CD4-positive, alpha-beta T cell treated with Interleukin-21 for 1 hour (primary cell): ENCODE measurements at regions not wholly inside any gene's neighbourhood (a gene's known extent, or its start where the extent isn't known, plus 50 kb on each side); places are given as distances from the start of the nearest gene placed in this dataset.

ENCODE experiments used
- DNase-seq: peaks from one replicate; pipeline ENCODE4 v3.0.0-alpha.2; 2020

- DNase-seq = no peak
Observed at GRCh38 chr5:88483964-88484672, 215.5 kb upstream of the TMEM161B start.

- no peak for DNase-seq
Observed at GRCh38 chr5:88480801-88481499, 212.3 kb upstream of the TMEM161B start.

GRCh38 chr5:88480245-88480644, 211.6 kb upstream of the TMEM161B start:
- DNase-seq = no peak

DNA sequence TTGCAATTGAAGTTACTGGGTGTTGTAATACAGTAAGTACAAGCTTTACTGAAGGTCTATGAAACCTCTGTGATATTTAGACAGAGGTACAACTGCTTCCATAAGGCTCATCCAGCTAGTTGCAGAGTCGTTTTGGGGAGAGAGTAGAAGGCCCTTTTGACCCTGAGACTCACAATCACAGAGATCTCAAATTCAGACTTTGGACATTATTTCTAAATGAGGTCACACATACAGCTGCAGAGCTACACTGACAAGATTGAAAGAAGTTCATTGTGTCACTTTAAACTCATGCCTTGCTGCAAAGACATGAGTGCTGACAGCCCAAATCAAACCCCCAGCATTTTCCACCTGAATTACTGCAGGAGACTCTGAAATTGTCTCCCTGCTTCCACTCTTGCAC, 205.9 kb upstream of the TMEM161B start:
- no peak for DNase-seq

DNA sequence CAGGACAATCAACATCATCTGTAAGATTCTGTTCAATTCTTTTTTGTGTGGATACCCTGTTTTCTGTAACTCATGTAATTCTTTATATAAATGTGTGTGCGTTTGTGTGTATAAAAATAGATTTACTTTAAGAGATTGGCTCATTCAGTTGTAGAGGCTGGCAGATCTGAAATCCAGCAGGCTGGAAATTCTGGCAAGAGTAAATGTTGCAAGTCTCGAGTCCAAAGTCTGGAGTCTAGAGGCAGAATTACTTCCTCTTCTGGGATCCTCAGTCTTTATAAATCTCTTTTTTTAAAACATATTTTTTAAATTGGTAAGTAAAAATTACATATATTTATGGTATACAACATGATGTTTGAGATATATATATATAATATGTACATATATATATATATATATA, 202.1 kb upstream of the TMEM161B start:
- DNase-seq = no peak

DNA sequence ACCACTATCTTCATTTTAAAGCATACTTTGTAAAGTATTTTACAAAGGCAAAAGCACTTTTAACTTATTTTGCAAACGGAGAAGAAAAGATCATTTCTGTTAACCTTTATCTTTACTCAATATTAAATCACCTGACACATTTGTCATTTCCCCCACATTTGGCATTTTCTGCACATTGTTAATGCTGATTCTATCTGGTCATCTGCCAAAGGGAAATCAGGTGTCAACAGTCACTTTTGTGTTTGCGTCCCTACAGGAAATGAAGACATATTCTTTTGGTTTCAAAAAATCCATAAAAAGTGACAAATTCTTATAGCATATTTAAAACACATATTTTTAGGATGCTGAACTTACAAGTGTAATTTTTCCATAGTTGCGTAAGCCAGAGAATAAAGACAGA, 191.3 kb upstream of the TMEM161B start:
- no peak for DNase-seq

GRCh38 chr5:88452820-88453219, 184.2 kb upstream of the TMEM161B start:
- DNase-seq = no peak

- DNase-seq = no peak
Observed at GRCh38 chr5:88450239-88450638, 181.6 kb upstream of the TMEM161B start.

DNA sequence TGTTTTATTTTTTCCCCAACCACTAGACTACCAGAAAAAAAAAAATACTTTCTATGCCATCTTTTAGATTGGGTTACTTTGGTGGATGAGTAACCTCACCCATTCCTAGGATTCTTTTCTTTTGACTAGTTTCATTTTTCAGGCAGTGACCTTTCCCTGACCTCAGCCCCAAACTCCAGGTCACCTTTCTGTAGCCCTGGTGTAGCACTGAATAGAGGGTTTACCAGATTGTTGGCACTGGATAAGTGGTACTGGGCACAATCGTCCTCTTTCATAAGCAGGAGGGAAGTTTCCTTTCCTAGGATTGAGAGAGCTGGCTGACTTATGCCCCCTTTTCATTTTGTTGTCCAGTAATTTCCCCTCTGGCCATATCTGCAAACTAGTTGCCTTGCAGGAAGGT, 169.4 kb upstream of the TMEM161B start:
- no peak for DNase-seq

GRCh38 chr5:88436290-88436689, 167.6 kb upstream of the TMEM161B start:
- no peak for DNase-seq

DNA sequence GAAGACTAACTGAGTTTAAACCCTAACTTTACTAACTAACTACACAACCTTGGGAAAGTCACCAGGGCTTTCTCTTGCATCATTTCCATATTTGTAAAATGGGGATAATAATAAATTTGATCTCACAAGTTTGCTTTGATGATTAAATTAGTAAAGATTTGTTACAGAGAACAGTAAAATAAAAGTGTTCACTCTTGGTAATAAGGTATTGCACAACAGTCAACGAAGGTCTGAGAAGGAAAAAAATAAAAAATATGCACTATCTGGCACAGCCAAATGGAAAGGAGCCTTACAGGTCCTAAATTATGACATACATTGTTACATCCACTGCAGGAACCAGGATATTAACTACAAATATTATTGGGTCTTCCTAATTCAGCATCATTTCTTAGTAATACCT, 160.0 kb upstream of the TMEM161B start:
- no peak for DNase-seq

DNA sequence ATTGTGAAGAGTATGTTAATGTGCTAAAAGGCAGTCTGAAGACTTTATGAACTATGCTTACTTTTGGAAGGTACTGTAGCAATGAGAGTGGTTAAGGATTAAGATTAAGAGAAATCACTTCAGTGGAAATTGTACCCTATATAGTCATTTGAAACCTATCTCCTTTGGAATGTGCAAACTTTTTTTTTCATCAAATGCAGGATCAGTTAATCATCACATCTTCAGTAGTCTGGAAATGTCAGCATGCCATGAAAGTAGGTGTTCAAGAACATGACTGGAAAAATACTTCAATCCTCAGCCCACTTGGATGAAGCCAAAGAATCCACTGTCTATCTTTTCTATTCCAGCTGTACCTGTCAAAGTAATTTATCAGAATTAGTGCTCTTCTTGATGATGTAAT, 157.8 kb upstream of the TMEM161B start:
- no peak for DNase-seq

DNA sequence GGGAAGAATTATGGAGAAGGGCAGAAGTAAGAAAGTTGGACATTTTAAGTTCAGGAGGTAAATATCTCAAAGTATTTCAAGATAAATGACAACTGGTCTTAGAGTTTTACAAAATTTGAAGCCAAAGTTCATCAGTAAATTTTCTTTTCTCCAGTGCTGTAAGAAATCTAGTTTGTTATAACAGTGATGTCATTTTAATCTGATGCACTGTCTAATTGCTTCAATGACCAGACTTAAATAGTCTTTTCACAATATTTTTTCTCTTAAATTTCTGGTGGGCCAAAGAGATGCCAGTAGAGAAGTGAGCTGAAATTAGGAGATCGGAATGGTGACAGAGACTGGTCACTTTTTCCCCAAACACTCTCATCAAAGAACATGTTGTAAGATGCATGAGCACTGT, 156.5 kb upstream of the TMEM161B start:
- no peak for DNase-seq

GRCh38 chr5:88419931-88420330, 151.3 kb upstream of the TMEM161B start:
- no peak for DNase-seq

GRCh38 chr5:88407341-88407740, 138.7 kb upstream of the TMEM161B start:
- DNase-seq = no peak

GRCh38 chr5:88405783-88406182, 137.1 kb upstream of the TMEM161B start:
- no peak for DNase-seq

DNA sequence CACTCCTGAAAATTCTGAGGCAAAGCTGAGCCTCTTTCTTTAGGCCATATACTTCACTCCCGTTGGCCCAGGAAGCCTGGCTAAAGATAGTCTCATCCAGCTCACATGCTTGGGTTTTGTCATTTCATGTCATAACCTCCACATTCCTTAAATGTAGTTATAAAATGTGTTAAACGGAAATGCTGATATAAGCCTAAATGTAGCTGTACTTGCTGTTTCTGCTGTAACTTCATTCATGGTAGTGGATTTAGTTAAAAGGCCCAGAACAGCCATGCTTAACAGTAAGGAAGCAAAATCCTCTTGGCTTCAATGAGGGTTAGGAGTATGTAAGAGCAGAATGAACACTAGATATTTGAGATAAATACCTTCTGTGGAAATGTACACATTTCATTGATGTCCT, 135.8 kb upstream of the TMEM161B start:
- no peak for DNase-seq

- DNase-seq = no peak
Observed at GRCh38 chr5:88401686-88402085, 133.0 kb upstream of the TMEM161B start.

GRCh38 chr5:88401228-88401627, 132.6 kb upstream of the TMEM161B start:
- no peak for DNase-seq

DNA sequence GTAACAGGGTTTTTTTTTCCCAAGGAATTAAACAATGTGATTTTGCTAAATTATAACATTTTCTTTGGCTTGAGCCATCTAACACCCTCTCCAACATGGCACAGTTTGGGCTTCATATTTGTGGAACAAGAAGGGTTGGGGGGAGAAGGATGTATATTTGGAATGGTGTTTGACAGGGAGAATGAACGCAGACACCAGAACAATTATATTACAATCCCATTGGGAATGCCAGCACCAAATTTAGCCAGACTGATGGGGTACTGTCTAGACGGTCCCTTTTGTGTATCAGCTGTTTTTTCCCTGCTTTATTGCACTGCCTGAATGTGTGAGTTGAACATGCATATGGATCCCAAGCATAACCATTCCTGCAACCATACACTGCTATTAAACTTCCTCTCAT, 130.9 kb upstream of the TMEM161B start:
- no peak for DNase-seq

DNA sequence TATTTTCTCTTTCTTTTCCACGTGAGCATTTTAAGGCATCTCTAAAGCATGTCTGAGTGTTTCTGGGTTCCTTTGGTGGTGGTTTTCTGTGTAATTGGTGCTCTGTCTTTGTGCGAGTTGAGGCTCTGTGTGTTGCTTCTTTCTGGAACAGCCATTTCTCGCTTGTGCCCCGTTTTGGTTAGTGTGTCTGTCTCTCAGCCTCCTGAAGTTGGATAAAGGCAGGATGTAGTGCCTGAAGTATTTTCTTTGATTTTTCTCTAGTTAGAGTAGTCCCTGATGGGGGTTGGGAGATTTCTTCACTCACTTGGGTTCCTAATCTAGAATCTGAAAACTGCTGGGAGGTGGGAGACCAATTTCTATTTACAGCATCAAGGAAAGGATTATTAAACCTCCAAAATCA, 129.7 kb upstream of the TMEM161B start:
- no peak for DNase-seq

DNA sequence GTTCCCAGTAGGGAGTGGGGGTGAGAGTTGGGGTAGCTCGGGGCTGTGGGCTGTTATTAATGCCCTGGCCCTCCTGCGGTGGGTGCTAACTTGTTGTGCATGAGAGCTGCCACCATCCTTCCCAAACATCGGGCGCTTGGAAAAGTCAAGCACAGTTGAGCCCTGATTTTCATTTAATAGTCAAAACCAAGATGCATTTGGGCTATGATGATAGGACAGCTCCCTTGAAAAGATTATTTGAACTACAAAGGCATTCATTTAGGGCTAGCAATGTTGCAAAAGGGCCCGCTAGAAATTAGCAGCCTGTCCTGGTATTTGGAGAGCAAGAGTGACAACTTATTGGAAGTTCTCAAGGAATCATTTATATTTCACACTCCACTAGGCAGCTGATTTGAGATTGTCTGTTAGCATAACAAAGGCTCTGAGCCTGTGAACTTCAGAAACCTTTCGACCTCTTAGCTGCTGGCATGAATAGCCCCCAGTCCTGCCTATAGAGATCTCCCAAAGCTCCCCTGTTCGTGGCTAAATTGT, 128.2 kb upstream of the TMEM161B start:
- no peak for DNase-seq

- no peak for DNase-seq
Observed at GRCh38 chr5:88396000-88396535, 127.4 kb upstream of the TMEM161B start.

DNA sequence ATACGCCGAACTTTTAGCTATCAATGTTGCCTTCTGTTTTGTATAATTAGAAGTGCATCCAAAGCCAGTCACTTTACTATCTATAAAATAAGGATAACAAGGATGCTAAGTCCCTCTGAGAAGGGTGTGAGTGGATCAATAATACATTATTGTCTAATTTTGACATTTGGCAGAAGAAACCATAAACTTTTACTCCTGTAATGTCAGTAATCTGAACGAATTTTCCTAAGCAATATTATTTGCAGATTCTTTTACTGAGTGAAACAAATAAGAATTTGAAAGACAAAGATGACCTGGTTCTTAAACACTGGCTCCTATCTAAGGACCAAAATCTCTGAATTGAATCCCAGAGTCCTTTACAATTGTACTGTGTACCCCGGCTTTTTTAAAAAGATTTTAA, 126.6 kb upstream of the TMEM161B start:
- no peak for DNase-seq
